ENCODE measurements at regions not wholly inside any gene's neighbourhood (a gene's known extent, or its start where the extent isn't known, plus 50 kb on each side); places are given as distances from the start of the nearest gene placed in this dataset.

DNA sequence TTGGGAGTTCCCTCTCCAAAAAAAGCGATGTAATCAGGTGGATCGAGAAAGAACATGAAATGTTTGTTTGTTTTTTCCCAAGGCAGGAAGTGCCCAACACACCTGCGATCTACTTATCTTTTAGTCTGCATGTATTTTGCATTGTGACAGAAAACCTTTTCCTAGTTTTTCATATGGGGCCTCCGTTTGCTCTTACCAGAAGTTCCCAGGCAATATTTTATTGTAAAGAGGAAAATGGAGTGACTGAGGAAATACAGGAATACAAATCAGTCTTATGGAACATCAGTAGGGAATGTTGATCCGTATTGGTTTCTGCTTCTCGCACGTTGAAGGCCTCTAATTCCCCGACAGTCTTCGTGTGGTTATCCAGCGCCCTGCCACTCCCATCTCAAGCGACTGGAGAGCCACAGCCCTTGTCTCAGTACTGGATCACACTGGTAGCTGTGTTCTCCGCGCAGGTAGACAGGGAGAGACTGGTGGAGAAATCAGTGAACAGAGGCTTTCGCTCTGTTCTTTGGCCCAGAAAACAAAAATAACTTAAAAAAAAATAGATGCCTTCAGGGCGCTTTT is 107.4 kb downstream of the TRIM27 start:
- TF ChIP-seq, protein P1, sequence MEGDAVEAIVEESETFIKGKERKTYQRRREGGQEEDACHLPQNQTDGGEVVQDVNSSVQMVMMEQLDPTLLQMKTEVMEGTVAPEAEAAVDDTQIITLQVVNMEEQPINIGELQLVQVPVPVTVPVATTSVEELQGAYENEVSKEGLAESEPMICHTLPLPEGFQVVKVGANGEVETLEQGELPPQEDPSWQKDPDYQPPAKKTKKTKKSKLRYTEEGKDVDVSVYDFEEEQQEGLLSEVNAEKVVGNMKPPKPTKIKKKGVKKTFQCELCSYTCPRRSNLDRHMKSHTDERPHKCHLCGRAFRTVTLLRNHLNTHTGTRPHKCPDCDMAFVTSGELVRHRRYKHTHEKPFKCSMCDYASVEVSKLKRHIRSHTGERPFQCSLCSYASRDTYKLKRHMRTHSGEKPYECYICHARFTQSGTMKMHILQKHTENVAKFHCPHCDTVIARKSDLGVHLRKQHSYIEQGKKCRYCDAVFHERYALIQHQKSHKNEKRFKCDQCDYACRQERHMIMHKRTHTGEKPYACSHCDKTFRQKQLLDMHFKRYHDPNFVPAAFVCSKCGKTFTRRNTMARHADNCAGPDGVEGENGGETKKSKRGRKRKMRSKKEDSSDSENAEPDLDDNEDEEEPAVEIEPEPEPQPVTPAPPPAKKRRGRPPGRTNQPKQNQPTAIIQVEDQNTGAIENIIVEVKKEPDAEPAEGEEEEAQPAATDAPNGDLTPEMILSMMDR (IDR thresholded peaks at IDR 0.05; ENCODE audit: low read length) = no peak
- TF ChIP-seq EZH2 (optimal IDR thresholded peaks at IDR 0.05; ENCODE audit: low read depth, low read length) = no peak
